ENCODE measurements at regions not wholly inside any gene's neighbourhood (a gene's known extent, or its start where the extent isn't known, plus 50 kb on each side); places are given as distances from the start of the nearest gene placed in this dataset.

- TF ChIP-seq EP300 (IDR thresholded peaks at IDR 0.05; ENCODE audit: low read depth) = no peak
- TF ChIP-seq, protein P1, sequence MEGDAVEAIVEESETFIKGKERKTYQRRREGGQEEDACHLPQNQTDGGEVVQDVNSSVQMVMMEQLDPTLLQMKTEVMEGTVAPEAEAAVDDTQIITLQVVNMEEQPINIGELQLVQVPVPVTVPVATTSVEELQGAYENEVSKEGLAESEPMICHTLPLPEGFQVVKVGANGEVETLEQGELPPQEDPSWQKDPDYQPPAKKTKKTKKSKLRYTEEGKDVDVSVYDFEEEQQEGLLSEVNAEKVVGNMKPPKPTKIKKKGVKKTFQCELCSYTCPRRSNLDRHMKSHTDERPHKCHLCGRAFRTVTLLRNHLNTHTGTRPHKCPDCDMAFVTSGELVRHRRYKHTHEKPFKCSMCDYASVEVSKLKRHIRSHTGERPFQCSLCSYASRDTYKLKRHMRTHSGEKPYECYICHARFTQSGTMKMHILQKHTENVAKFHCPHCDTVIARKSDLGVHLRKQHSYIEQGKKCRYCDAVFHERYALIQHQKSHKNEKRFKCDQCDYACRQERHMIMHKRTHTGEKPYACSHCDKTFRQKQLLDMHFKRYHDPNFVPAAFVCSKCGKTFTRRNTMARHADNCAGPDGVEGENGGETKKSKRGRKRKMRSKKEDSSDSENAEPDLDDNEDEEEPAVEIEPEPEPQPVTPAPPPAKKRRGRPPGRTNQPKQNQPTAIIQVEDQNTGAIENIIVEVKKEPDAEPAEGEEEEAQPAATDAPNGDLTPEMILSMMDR (IDR thresholded peaks at IDR 0.05) = no peak
- TF ChIP-seq POLR2A (IDR thresholded peaks at IDR 0.05) = no peak
These were observed 107.6 kb upstream of the FAM3C start for GRCh38 chr7:121503730-121504129.

All from transverse colon (tissue), 3 donors.